Esophagus squamous epithelium (tissue), 4 donors: ENCODE measurements at regions not wholly inside any gene's neighbourhood (a gene's known extent, or its start where the extent isn't known, plus 50 kb on each side); places are given as distances from the start of the nearest gene placed in this dataset.

Source experiments
- CTCF ChIP-seq, 6 experiments: fragments of 450-650 bp in 4 of 6; fragments of 200-600 bp in 2 of 6; sonication (generic) in 2 of 6; IDR thresholded peaks; one replicate each; pipeline ENCODE4 v1.5.1; 2016 to 2019; ENCODE audit warnings: antibody characterized with exemption in 6 of 6, mild to moderate bottlenecking in 4 of 6, moderate library complexity in 4 of 6
- POLR2A ChIP-seq, 4 donors: fragments of 450-650 bp; IDR thresholded peaks; one replicate each; pipeline ENCODE4 v1.6.1; 2017; ENCODE audit warnings: antibody characterized with exemption in 4 of 4, mild to moderate bottlenecking in 4 of 4, moderate library complexity in 3 of 4

- TF ChIP-seq CTCF (IDR thresholded peaks at IDR 0.05) (no peak), POLR2A (IDR thresholded peaks at IDR 0.05) (no peak)
Observed at GRCh38 chr7:53229202-53229601, 193.8 kb downstream of the POM121L12 start.
